MCF 10A (cell line): ENCODE measurements at regions not wholly inside any gene's neighbourhood (a gene's known extent, or its start where the extent isn't known, plus 50 kb on each side); places are given as distances from the start of the nearest gene placed in this dataset.

Experiments
- BruUV-seq: library from RNA; stranded (reverse); fragments of 400-500 nt; replicated peaks from 2 replicates; lab custom pipeline; 2021; lab: Mats Ljungman, UMichigan
- CTCF ChIA-PET: fragments of 300-600 bp; sonication (Branson Sonifier 250); formaldehyde crosslinking; extraction: SDS; loops from one replicate; lab custom pipeline; 2021; ENCODE audit warnings: antibody characterized with exemption, inconsistent platforms; lab: Yijun Ruan, JAX
- POLR2A ChIA-PET: fragments of 300-600, 350-650 bp; sonication (Branson Sonifier 250); formaldehyde crosslinking; extraction: SDS; loops from one replicate; lab custom pipeline; 2020; ENCODE audit warnings: antibody characterized with exemption, inconsistent platforms; lab: Yijun Ruan, JAX
- DNase-seq: peaks from one replicate; pipeline ENCODE4 v3.0.0-alpha.2; 2018; ENCODE audit not compliant: unreplicated experiment
- H3K27ac Mint-ChIP-seq: one replicate; pipeline ENCODE4 v1.8.0; 2022; ENCODE audit warnings: mild to moderate bottlenecking, low read depth, mixed read lengths; ENCODE audit not compliant: unreplicated experiment
- H3K27me3 Mint-ChIP-seq: one replicate; pipeline ENCODE4 v1.8.0; 2022; ENCODE audit warnings: mixed read lengths; ENCODE audit not compliant: insufficient read depth, unreplicated experiment
- H3K36me3 Mint-ChIP-seq: one replicate; pipeline ENCODE4 v1.8.0; 2022; ENCODE audit warnings: mild to moderate bottlenecking, moderate library complexity, mixed read lengths; ENCODE audit not compliant: insufficient read depth, unreplicated experiment
- H3K4me1 Mint-ChIP-seq: one replicate; pipeline ENCODE4 v1.8.0; 2022; ENCODE audit warnings: mixed read lengths; ENCODE audit not compliant: insufficient read depth, unreplicated experiment
- H3K4me3 Mint-ChIP-seq: one replicate; pipeline ENCODE4 v1.8.0; 2022; ENCODE audit warnings: mild to moderate bottlenecking, moderate library complexity, mixed read lengths; ENCODE audit not compliant: unreplicated experiment
- H3K9me3 Mint-ChIP-seq: one replicate; pipeline ENCODE4 v1.8.0; 2022; ENCODE audit warnings: mixed read lengths; ENCODE audit not compliant: unreplicated experiment
- intact Hi-C: fragments of 100-400 bp; cut with micrococcal nuclease; formaldehyde crosslinking; loops from 2 replicates; pipeline ENCODE4 v1.14.1; 2022
- TF ChIP-seq, protein P1 (sequence below): fragments of 200-600 bp; IDR thresholded peaks from one replicate; pipeline ENCODE4 v1.8.0; 2022; ENCODE audit warnings: antibody characterized with exemption, mild to moderate bottlenecking; ENCODE audit not compliant: unreplicated experiment

- CTCF ChIA-PET = no interaction called here
- Mint-ChIP-seq H3K4me1 (no peaks in the 10 kb centered on the region), H3K27me3 (peaks cover 71% of the 10 kb centered on the region), H3K9me3 (no peaks in the 10 kb centered on the region), H3K4me3 (no peak overlapping the region), H3K27ac (no peak overlapping the region), H3K36me3 (no peaks in the 10 kb centered on the region)
- POLR2A ChIA-PET = no interaction called here
- TF ChIP-seq, protein P1, sequence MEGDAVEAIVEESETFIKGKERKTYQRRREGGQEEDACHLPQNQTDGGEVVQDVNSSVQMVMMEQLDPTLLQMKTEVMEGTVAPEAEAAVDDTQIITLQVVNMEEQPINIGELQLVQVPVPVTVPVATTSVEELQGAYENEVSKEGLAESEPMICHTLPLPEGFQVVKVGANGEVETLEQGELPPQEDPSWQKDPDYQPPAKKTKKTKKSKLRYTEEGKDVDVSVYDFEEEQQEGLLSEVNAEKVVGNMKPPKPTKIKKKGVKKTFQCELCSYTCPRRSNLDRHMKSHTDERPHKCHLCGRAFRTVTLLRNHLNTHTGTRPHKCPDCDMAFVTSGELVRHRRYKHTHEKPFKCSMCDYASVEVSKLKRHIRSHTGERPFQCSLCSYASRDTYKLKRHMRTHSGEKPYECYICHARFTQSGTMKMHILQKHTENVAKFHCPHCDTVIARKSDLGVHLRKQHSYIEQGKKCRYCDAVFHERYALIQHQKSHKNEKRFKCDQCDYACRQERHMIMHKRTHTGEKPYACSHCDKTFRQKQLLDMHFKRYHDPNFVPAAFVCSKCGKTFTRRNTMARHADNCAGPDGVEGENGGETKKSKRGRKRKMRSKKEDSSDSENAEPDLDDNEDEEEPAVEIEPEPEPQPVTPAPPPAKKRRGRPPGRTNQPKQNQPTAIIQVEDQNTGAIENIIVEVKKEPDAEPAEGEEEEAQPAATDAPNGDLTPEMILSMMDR = no peak
- BruUV-seq = no TSS peak
- DNase-seq = no peak
- intact Hi-C loops = no loop called here
Observed at GRCh38 chr1:219533280-219533679, 79.6 kb downstream of the ZC3H11B start.

- intact Hi-C loops = no loop called here
- peak; percentile 34 for DNase-seq
- Mint-ChIP-seq H3K4me1 (no peaks in the 10 kb centered on the region), H3K27ac (no peak overlapping the region), H3K4me3 (no peak overlapping the region), H3K27me3 (peaks cover 70% of the 10 kb centered on the region), H3K9me3 (no peaks in the 10 kb centered on the region), H3K36me3 (no peaks in the 10 kb centered on the region)
- CTCF ChIA-PET = no interaction called here
- POLR2A ChIA-PET = interaction anchor here (1.1 kb wide), 1 partner anchor 9 kb away, joined by 4 read pairs; no protein-coding TSS in a partner anchor
- BruUV-seq = no TSS peak
- TF ChIP-seq, protein P1 = no peak
Observed at GRCh38 chr1:219529116-219529515, 83.8 kb downstream of the ZC3H11B start.

- POLR2A ChIA-PET = interaction anchor here (1.1 kb wide), 1 partner anchor 9 kb away, joined by 4 read pairs; no protein-coding TSS in a partner anchor
- Mint-ChIP-seq H3K27ac (no peak overlapping the region), H3K4me1 (no peaks in the 10 kb centered on the region), H3K27me3 (peaks cover 70% of the 10 kb centered on the region), H3K9me3 (no peaks in the 10 kb centered on the region), H3K4me3 (no peak overlapping the region), H3K36me3 (no peaks in the 10 kb centered on the region)
- intact Hi-C loops = no loop called here
- BruUV-seq = no TSS peak
- TF ChIP-seq, protein P1 = no peak
- CTCF ChIA-PET = interaction anchor here (0.6 to 1.4 kb wide), 2 partner anchors 14 to 1676 kb away, joined by 4 to 5 read pairs; no protein-coding TSS in a partner anchor
- DNase-seq = no peak
Observed at GRCh38 chr1:219528633-219529032, 84.3 kb downstream of the ZC3H11B start.

- BruUV-seq = no TSS peak
- H3K4me3 Mint-ChIP-seq = no peak overlapping the region
- no peak for DNase-seq
- CTCF ChIA-PET = interaction anchor here (0.6 to 1.4 kb wide), 3 partner anchors 10 to 1677 kb away, joined by 3 to 5 read pairs (median 4); no protein-coding TSS in a partner anchor
- peaks cover 69% of the 10 kb centered on the region for H3K27me3 Mint-ChIP-seq
- H3K27ac Mint-ChIP-seq = no peak overlapping the region
- no peaks in the 10 kb centered on the region for H3K4me1 Mint-ChIP-seq
- TF ChIP-seq, protein P1 = no peak
- no peaks in the 10 kb centered on the region for H3K9me3 Mint-ChIP-seq
- H3K36me3 Mint-ChIP-seq = no peaks in the 10 kb centered on the region
- intact Hi-C loops = no loop called here
- POLR2A ChIA-PET = interaction anchor here (1.1 kb wide), 1 partner anchor 10 kb away, joined by 4 read pairs; no protein-coding TSS in a partner anchor
Observed at GRCh38 chr1:219527994-219528393, 84.9 kb downstream of the ZC3H11B start.
